Sigmoid colon (tissue), 6 donors: ENCODE measurements at regions not wholly inside any gene's neighbourhood (a gene's known extent, or its start where the extent isn't known, plus 50 kb on each side); places are given as distances from the start of the nearest gene placed in this dataset.

Experiments used
- DNase-seq: peaks from one replicate; pipeline ENCODE4 v3.0.0-alpha.2; 2019
- H3K27ac ChIP-seq, 4 donors: fragments of 200-600 bp; sonication (generic); one replicate each; pipeline ENCODE4 v1.5.1; 2016 to 2019; ENCODE audit warnings: mild to moderate bottlenecking in 1 of 4
- H3K27me3 ChIP-seq, 3 donors: fragments of 200-600 bp; sonication (generic); one replicate each; pipeline ENCODE4 v1.5.1; 2019; ENCODE audit warnings: mild to moderate bottlenecking in 1 of 3
- H3K36me3 ChIP-seq, 4 donors: fragments of 200-600 bp; sonication (generic); one replicate each; pipeline ENCODE4 v1.5.1; 2016 to 2019
- H3K4me1 ChIP-seq, 4 donors: fragments of 200-600 bp; sonication (generic); one replicate each; pipeline ENCODE4 v1.5.1; 2017 to 2019
- H3K4me3 ChIP-seq, 4 donors: fragments of 200-600 bp; sonication (generic); one replicate each; pipeline ENCODE4 v1.5.1; 2017 to 2019; ENCODE audit warnings: mild to moderate bottlenecking in 2 of 4, moderate library complexity in 1 of 4
- H3K9me3 ChIP-seq, 4 donors: fragments of 200-600 bp in 3 of 4; sonication (generic) in 3 of 4; one replicate each; pipeline versions ENCODE4 v1.5.1 to v1.6.1; 2013 to 2019
- EP300 ChIP-seq, 4 donors: sonication (generic); formaldehyde crosslinking; IDR thresholded peaks; one replicate each; pipeline ENCODE4 v1.6.1; 2017; ENCODE audit warnings: antibody characterized with exemption in 4 of 4
- POLR2A ChIP-seq, 2 donors: fragments of 450-650 bp; IDR thresholded peaks; one replicate each; pipeline ENCODE4 v1.6.1; 2016; ENCODE audit warnings: antibody characterized with exemption in 2 of 2, mild to moderate bottlenecking in 2 of 2, moderate library complexity in 2 of 2
- POLR2AphosphoS5 ChIP-seq, 4 donors: sonication (generic); formaldehyde crosslinking; IDR thresholded peaks; one replicate each; pipeline ENCODE4 v1.6.1; 2017; ENCODE audit warnings: antibody characterized with exemption in 4 of 4
- WGBS, 2 donors: extraction: QIAGEN DNeasy Blood & Tissue Kit; methylation state at CpG; one replicate each; pipeline ENCODE4 v1.1.7; 2013; 5-methylcytosine and 5-hydroxymethylcytosine counted together
- intact Hi-C: fragments of 100-400 bp; cut with DNase I; formaldehyde crosslinking; loops from one replicate; pipeline ENCODE4 v1.15.1; 2023
- TF ChIP-seq, protein P1 (sequence below), 4 experiments: fragments of 450-650 bp in 3 of 4; fragments of 200-600 bp in 1 of 4; IDR thresholded peaks; one replicate each; pipeline ENCODE4 v1.5.1; 2016 to 2019; ENCODE audit warnings: antibody characterized with exemption in 4 of 4, mild to moderate bottlenecking in 3 of 4, moderate library complexity in 2 of 4
- donor health status: healthy with polysubstance abuse.
- donor health status: healthy.

DNA sequence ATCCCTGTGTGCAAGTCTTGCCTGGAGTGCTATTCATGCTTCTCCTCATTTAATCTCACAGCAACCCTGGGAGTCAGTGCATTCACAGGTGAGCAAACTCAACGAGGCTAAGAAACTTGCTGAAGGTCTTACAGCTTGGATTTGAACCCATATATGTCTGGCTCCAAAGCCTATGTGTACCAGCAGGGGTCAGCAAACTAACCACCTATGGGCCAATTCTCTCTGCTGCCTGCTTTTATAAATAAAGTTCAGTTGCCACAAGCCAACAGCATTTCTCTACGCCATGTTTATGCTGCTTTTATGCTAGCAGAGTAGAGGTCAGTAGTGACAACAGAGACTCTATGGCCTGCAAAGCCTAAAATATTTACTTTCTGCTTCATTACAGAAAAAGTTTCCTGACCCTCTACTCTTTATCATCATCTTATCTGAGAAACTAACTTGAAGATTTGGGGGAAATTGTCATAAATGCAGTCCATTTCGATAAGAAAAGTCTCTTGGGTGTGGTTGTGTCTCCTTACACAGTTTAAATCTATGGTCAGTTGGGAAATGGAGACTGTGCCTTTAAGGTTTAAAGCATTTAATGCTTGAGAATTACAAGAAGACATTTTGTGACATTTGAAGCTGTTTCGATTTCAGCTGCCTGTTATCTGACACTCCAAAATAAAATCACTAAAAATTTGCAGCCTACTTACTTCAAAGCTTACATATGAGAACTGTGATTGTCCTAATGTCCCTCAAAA, 137.7 kb downstream of the PRELID2 start:
- Histone ChIP-seq H3K4me1 (no peaks in the 10 kb centered on the region), H3K27me3 (no peaks in the 10 kb centered on the region), H3K27ac (no peak overlapping the region), H3K9me3 (no peaks in the 10 kb centered on the region), H3K36me3 (no peaks in the 10 kb centered on the region), H3K4me3 (no peak overlapping the region)
- intact Hi-C loops, result no loop called here
- no peak for DNase-seq
- 45 to 67% methylated on average over 4 of the region's 4 CpGs for WGBS, 2 donors
- TF ChIP-seq, protein P1, sequence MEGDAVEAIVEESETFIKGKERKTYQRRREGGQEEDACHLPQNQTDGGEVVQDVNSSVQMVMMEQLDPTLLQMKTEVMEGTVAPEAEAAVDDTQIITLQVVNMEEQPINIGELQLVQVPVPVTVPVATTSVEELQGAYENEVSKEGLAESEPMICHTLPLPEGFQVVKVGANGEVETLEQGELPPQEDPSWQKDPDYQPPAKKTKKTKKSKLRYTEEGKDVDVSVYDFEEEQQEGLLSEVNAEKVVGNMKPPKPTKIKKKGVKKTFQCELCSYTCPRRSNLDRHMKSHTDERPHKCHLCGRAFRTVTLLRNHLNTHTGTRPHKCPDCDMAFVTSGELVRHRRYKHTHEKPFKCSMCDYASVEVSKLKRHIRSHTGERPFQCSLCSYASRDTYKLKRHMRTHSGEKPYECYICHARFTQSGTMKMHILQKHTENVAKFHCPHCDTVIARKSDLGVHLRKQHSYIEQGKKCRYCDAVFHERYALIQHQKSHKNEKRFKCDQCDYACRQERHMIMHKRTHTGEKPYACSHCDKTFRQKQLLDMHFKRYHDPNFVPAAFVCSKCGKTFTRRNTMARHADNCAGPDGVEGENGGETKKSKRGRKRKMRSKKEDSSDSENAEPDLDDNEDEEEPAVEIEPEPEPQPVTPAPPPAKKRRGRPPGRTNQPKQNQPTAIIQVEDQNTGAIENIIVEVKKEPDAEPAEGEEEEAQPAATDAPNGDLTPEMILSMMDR (IDR thresholded peaks at IDR 0.05), result peak in 1 of 4 experiments; percentile 5
- TF ChIP-seq POLR2AphosphoS5 (IDR thresholded peaks at IDR 0.05) (no peak), POLR2A (IDR thresholded peaks at IDR 0.05) (no peak)

DNA sequence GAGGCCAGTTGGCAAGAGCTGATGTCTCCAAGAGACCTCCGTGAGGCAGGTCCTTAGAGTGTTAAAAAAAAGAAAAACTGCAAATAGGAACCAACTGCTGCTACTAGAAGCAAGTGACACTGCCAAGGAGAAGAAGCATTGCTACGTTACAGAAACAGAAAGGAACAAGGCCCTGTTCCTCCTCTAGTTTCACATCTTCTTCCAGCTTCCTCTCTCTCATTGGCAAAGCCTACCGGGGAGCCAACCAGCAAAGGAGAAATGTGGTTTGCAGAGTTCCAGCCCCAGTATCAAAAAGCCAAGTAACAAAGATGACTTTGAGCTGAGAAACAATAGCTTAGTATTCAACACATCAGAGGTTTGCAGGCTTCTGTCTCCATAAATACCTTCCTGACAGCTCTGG, 145.9 kb downstream of the PRELID2 start:
- no peaks in the 10 kb centered on the region for H3K36me3 ChIP-seq
- DNase-seq, result no peak
- H3K4me1 ChIP-seq, result peaks cover 0 to 6% (median 0%) of the 10 kb centered on the region in 4 donors
- TF ChIP-seq POLR2A (IDR thresholded peaks at IDR 0.05), result no peak
- WGBS, 2 donors, result 40 to 82% methylated on average over 3 of the region's 3 CpGs
- no peak overlapping the region for H3K4me3 ChIP-seq
- H3K27ac ChIP-seq, result no peak overlapping the region
- no peaks in the 10 kb centered on the region for H3K27me3 ChIP-seq
- intact Hi-C loops, result no loop called here
- no peaks in the 10 kb centered on the region for H3K9me3 ChIP-seq

DNA sequence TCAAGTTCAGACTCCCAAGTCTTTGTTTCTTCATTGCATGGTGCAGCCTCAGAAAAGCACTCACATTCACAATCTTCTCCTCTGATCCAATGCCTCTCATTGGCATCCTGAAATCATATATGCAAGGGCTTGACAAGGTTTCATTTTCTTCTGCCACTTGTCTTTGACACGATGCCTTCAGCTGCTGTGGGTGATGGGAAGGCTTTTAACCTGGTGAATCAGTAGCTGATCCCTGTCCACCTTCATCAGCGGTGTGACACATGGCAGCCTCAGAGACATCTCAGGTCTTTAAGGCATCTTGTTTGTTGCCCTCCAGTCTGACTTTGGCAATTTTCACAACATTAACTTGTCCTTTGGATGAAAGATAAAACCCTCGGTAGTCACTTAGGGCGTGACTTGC, 147.2 kb downstream of the PRELID2 start:
- intact Hi-C loops, result no loop called here
- Histone ChIP-seq H3K27me3 (no peaks in the 10 kb centered on the region), H3K36me3 (no peaks in the 10 kb centered on the region), H3K9me3 (no peaks in the 10 kb centered on the region), H3K4me3 (no peak overlapping the region), H3K4me1 (peaks cover 0 to 6% (median under 1%) of the 10 kb centered on the region in 4 donors), H3K27ac (no peak overlapping the region)
- WGBS, 2 donors, result 88 to 95% methylated on average over 4 of the region's 4 CpGs
- no peak for DNase-seq
- TF ChIP-seq POLR2A (IDR thresholded peaks at IDR 0.05), result no peak
- TF ChIP-seq POLR2AphosphoS5 (IDR thresholded peaks at IDR 0.05), result no peak
- TF ChIP-seq, protein P1 (IDR thresholded peaks at IDR 0.05), result no peak
- no peak for TF ChIP-seq EP300 (IDR thresholded peaks at IDR 0.05)

DNA sequence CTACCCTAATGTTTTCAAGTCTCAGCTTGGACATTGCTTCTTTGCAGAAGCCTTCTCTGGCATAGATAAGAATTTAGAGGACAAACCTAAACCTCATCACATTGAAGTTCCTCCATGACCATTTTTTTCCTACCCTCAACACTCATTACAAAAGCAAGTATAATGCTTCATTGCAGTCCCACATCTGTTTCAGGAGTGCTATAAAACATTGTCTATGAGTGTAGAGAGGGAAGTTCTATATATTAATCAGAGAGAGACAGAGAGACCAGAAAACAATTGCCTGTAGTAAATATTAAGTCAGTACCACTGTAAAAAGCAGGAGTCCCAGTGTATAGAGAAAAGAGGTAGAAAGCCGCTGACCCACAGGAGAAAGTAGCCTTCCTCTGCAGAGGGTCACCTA, 149.7 kb downstream of the PRELID2 start:
- intact Hi-C loops, result no loop called here
- Histone ChIP-seq H3K4me1 (peaks cover 0 to 27% (median 18%) of the 10 kb centered on the region in 4 donors), H3K4me3 (no peak overlapping the region), H3K36me3 (no peaks in the 10 kb centered on the region), H3K27me3 (no peaks in the 10 kb centered on the region), H3K9me3 (no peaks in the 10 kb centered on the region), H3K27ac (no peak overlapping the region)
- TF ChIP-seq POLR2A (IDR thresholded peaks at IDR 0.05) (no peak), POLR2AphosphoS5 (IDR thresholded peaks at IDR 0.05) (no peak), EP300 (IDR thresholded peaks at IDR 0.05) (no peak)
- TF ChIP-seq, protein P1 (IDR thresholded peaks at IDR 0.05), result no peak
- no peak for DNase-seq
- WGBS, 2 donors, result 93 to 98% methylated on average over 1 of the region's 1 CpG

DNA sequence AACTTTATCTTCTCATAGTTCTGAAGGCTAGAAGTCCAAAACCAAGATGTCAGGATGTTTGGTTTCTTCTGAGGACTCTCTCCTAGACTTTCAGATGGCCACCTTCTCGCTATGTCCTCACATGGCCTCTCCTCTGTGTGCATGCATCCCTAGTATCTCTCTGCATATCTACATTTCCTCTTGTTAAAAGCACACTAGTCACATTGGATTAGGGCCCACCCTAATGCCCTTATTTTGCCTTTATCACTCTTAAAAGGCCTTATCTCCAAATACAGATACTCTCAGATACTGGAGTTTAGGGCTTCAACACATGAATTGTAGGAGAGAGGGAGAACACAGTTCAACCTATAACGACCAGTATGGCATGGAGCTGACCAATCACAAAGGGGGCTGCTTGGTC, 151.7 kb downstream of the PRELID2 start:
- intact Hi-C loops, result loop anchor here (5.0 kb wide), 1 partner anchor 149 kb away; no protein-coding TSS in a partner anchor
- 80 to 92% methylated on average over 2 of the region's 2 CpGs for WGBS, 2 donors

More for the DNA sequence above, 151.7 kb downstream of the PRELID2 start:
- TF ChIP-seq EP300 (IDR thresholded peaks at IDR 0.05), result no peak
- TF ChIP-seq POLR2A (IDR thresholded peaks at IDR 0.05), result no peak
- TF ChIP-seq, protein P1 (IDR thresholded peaks at IDR 0.05), result no peak
- no peak for TF ChIP-seq POLR2AphosphoS5 (IDR thresholded peaks at IDR 0.05)
- Histone ChIP-seq H3K4me1 (peaks cover 0 to 36% (median 19%) of the 10 kb centered on the region in 4 donors), H3K27ac (no peak overlapping the region), H3K4me3 (no peak overlapping the region), H3K36me3 (no peaks in the 10 kb centered on the region), H3K9me3 (no peaks in the 10 kb centered on the region), H3K27me3 (no peaks in the 10 kb centered on the region)
- no peak for DNase-seq
